ENCODE measurements at regions not wholly inside any gene's neighbourhood (a gene's known extent, or its start where the extent isn't known, plus 50 kb on each side); places are given as distances from the start of the nearest gene placed in this dataset.

GRCh38 chr13:103969520-103970050, 903.4 kb upstream of the SLC10A2 start:
- no peak for DNase-seq

GRCh38 chr13:103965506-103966243, 899.5 kb upstream of the SLC10A2 start:
- DNase-seq, result no peak

- no peak for DNase-seq
Measured at GRCh38 chr13:103961784-103962183, 895.6 kb upstream of the SLC10A2 start.

- no peak for DNase-seq
Measured at GRCh38 chr13:103961129-103961528, 894.9 kb upstream of the SLC10A2 start.

GRCh38 chr13:103960001-103960400, 893.8 kb upstream of the SLC10A2 start:
- DNase-seq, result no peak

GRCh38 chr13:103958691-103959090, 892.5 kb upstream of the SLC10A2 start:
- no peak for DNase-seq

- no peak for DNase-seq
Measured at GRCh38 chr13:103957939-103958338, 891.7 kb upstream of the SLC10A2 start.

- no peak for DNase-seq
Measured at GRCh38 chr13:103953859-103954258, 887.6 kb upstream of the SLC10A2 start.

GRCh38 chr13:103952183-103952582, 886.0 kb upstream of the SLC10A2 start:
- DNase-seq, result no peak

- no peak for DNase-seq
Measured at GRCh38 chr13:103948426-103948825, 882.2 kb upstream of the SLC10A2 start.

- DNase-seq, result no peak
Measured at GRCh38 chr13:103945836-103946235, 879.6 kb upstream of the SLC10A2 start.

- no peak for DNase-seq
Measured at GRCh38 chr13:103941506-103942140, 875.4 kb upstream of the SLC10A2 start.

GRCh38 chr13:103935117-103935516, 868.9 kb upstream of the SLC10A2 start:
- DNase-seq, result no peak

- DNase-seq, result no peak
Measured at GRCh38 chr13:103931885-103932284, 865.7 kb upstream of the SLC10A2 start.

GRCh38 chr13:103931331-103931845, 865.2 kb upstream of the SLC10A2 start:
- DNase-seq, result no peak

GRCh38 chr13:103926118-103926517, 859.9 kb upstream of the SLC10A2 start:
- DNase-seq, result no peak

GRCh38 chr13:103908911-103909310, 842.7 kb upstream of the SLC10A2 start:
- no peak for DNase-seq

GRCh38 chr13:103908274-103908673, 842.1 kb upstream of the SLC10A2 start:
- no peak for DNase-seq

- no peak for DNase-seq
Measured at GRCh38 chr13:103903790-103904189, 837.6 kb upstream of the SLC10A2 start.

- DNase-seq, result no peak
Measured at GRCh38 chr13:103898481-103898880, 832.3 kb upstream of the SLC10A2 start.

- DNase-seq, result no peak
Measured at GRCh38 chr13:103895835-103896531, 829.8 kb upstream of the SLC10A2 start.

GRCh38 chr13:103894626-103895025, 828.4 kb upstream of the SLC10A2 start:
- no peak for DNase-seq

GRCh38 chr13:103884101-103884723, 818.0 kb upstream of the SLC10A2 start:
- DNase-seq, result no peak
